ENCODE measurements at regions not wholly inside any gene's neighbourhood (a gene's known extent, or its start where the extent isn't known, plus 50 kb on each side); places are given as distances from the start of the nearest gene placed in this dataset.

DNA sequence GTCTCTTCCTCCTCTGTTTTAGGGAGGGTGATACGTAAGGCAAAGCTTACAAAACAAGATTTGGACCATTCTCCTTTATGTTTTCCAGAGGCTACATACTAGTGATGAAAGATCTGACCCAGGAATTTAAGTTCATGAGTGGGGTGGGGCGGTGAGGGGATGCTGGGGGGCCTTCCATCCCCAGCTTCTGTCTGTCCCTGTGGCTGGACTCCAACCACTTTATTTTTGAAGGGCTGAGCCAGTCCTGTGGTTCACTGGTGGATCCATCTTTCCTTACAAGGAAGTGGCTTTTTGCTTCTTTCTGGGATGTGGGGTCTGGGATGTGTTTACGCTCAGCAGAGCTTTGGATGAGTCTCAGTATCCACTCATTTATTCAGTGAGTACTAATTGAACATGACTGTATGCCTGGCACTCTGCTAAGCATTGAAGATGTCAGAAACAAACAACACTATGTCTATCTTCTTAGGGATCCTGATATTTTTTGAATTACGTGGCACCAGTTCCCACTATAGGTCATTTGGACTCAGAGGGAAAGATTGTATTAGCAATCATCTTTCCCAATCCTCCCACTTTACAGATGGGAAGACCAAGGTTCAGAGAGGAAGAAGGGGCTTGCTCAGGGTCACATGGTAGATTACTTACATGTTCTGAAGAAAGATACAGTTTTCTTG lies 291.8 kb upstream of the TBX3 start:
- no peak overlapping the region for H3K4me3 ChIP-seq (ENCODE audit: low read depth, low read length)
- DNase-seq (ENCODE audit: low read depth), result no peak

- no peak for DNase-seq (ENCODE audit: low read depth)
- no peak overlapping the region for H3K4me3 ChIP-seq (ENCODE audit: low read depth, low read length)
Observed at GRCh38 chr12:114974826-114975639, 291.1 kb upstream of the TBX3 start.

GRCh38 chr12:114974333-114974732 lies 290.4 kb upstream of the TBX3 start:
- H3K4me3 ChIP-seq (ENCODE audit: low read depth, low read length), result no peak overlapping the region
- no peak for DNase-seq (ENCODE audit: low read depth)

GRCh38 chr12:114968727-114969126 lies 284.8 kb upstream of the TBX3 start:
- no peak overlapping the region for H3K4me3 ChIP-seq (ENCODE audit: low read depth, low read length)
- DNase-seq (ENCODE audit: low read depth), result no peak

DNA sequence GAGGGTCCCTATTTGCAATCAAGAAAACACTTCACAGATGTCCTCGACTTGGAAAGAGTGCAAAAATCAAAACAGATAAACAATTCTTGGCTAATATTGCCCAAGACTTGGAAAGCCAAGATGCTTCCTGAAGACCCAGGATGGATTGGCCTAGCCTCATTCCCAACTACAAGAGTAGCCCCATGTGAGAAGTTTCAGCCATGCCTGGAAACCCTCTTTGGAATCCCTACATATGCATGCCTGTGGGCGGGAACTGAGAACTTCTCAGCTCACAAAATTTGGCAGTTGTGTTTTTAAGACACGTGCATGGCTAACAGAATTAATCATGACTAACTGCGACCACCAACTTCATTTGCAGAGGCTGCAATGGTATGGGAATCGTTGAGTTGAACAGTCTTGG lies 283.2 kb upstream of the TBX3 start:
- no peak for DNase-seq (ENCODE audit: low read depth)
- no peak overlapping the region for H3K4me3 ChIP-seq (ENCODE audit: low read depth, low read length)

GRCh38 chr12:114964841-114965240 lies 280.9 kb upstream of the TBX3 start:
- DNase-seq (ENCODE audit: low read depth), result no peak
- no peak overlapping the region for H3K4me3 ChIP-seq (ENCODE audit: low read depth, low read length)

DNA sequence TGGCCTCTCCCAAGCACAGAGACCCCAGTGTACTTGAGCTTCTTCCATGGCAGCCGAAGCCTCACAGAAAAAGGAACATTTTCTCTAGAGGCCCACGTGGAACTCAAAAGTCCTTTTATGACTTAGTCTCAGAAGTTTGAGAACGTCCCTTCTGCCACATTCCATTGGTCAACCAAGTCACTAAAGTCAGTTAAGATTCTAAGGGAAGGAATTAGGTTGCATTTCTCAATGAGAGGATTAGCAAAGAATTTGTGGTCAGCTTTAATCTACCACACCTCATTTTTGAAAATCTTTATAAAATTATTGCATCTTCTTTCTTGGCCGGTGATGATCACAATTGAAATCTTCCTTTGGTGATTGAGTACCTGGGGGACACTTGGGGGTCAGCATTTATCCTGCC lies 279.9 kb upstream of the TBX3 start:
- no peak overlapping the region for H3K4me3 ChIP-seq (ENCODE audit: low read depth, low read length)
- DNase-seq (ENCODE audit: low read depth), result no peak

- H3K4me3 ChIP-seq (ENCODE audit: low read depth, low read length), result no peak overlapping the region
- no peak for DNase-seq (ENCODE audit: low read depth)
Observed at GRCh38 chr12:114961491-114961890, 277.5 kb upstream of the TBX3 start.

- no peak for DNase-seq (ENCODE audit: low read depth)
- no peak overlapping the region for H3K4me3 ChIP-seq (ENCODE audit: low read depth, low read length)
Observed at GRCh38 chr12:114958538-114958937, 274.6 kb upstream of the TBX3 start.

- DNase-seq (ENCODE audit: low read depth), result no peak
- H3K4me3 ChIP-seq (ENCODE audit: low read depth, low read length), result no peak overlapping the region
Observed at GRCh38 chr12:114957225-114957624, 273.2 kb upstream of the TBX3 start.

DNA sequence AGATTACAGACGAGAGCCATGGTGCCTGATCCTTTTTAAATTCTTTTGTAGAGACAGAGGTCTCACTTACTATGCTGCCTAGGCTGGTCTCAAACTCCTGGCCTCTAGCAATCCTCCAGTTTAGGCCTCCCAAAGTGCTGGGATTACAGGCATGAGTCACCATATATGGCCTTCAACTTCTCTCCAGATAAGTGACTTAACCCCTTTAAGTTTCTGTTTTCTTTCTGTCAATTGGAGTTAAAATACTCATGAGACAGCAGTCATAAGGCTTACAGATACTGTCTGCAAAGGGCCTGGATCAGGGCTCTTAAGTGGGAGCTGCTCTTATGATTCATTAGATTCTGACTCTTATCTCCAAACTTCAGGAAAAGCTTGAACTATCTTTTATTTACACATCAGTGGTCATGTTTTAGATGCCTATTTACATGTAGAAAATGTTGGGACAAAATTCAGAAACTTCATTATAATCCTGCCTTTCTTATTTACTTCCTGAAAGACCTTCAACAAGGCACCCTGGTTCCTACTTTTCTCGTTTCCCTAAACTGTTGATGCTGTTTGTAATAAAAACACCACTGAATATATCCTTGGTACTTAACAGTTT lies 271.5 kb upstream of the TBX3 start:
- no peak overlapping the region for H3K4me3 ChIP-seq (ENCODE audit: low read depth, low read length)
- no peak for DNase-seq (ENCODE audit: low read depth)

- no peak overlapping the region for H3K4me3 ChIP-seq (ENCODE audit: low read depth, low read length)
- no peak for DNase-seq (ENCODE audit: low read depth)
Observed at GRCh38 chr12:114954511-114955055, 270.6 kb upstream of the TBX3 start.

GRCh38 chr12:114952573-114953271 lies 268.7 kb upstream of the TBX3 start:
- no peak overlapping the region for H3K4me3 ChIP-seq (ENCODE audit: low read depth, low read length)
- peak; percentile 34 for DNase-seq (ENCODE audit: low read depth)

DNA sequence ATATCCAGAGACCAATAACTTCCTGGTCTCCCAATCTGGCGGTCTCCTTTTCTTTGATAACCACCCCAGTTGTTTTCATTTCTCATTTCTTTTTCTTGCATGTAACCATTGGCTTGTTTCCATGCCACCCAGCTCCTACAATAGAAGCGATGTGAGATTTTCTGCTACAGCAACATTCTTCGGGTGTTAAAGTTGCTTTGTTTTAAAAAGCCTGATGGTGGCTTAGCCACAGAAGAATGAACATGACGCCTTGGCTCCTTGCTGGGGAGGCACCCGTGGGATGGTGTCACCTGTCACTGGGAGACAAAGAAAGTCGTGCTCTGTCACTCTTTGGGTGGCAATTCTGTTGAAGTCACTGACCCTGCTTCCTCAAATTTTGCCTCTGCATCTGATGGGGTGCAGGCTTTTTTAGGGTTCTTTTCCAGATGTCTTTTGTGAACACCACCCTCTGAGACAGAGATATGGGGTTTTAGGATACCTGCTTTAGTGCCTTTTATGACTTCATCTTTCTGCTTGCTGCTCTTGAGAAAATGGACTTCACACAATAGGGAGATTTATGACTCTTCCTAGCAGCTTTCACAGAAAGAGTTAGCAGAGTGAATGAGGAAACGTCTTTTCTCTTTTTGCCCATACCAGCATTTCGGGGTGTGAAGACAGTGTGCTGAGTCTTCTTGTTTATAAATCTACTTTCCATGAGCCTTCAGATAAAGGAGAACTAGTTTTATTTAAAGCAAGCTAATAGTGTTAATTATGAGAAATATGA lies 265.3 kb upstream of the TBX3 start:
- DNase-seq (ENCODE audit: low read depth), result no peak
- H3K4me3 ChIP-seq (ENCODE audit: low read depth, low read length), result no peak overlapping the region

- no peak overlapping the region for H3K4me3 ChIP-seq (ENCODE audit: low read depth, low read length)
- no peak for DNase-seq (ENCODE audit: low read depth)
Observed at GRCh38 chr12:114945351-114945750, 261.4 kb upstream of the TBX3 start.

DNA sequence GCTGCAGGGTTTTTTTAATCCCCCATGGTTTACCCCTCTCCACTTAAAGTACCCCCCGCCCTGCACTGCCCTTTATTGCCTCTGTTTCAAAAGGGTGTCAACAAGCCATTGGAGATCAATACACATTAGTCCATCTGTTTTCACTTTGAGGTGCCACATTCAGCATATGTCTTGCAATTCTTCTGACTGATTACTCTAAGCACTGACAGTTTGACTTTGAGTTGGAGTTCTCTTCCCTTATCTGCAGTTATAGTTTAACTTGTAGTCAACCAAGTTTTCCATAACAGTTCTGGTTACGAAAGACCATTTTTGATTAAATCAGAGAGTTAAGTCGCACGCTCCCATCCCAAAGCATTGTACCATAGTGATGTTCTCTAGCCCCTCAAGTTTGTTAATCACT lies 260.8 kb upstream of the TBX3 start:
- no peak for DNase-seq (ENCODE audit: low read depth)
- no peak overlapping the region for H3K4me3 ChIP-seq (ENCODE audit: low read depth, low read length)

GRCh38 chr12:114943601-114944000 lies 259.6 kb upstream of the TBX3 start:
- DNase-seq (ENCODE audit: low read depth), result no peak
- no peak overlapping the region for H3K4me3 ChIP-seq (ENCODE audit: low read depth, low read length)

DNA sequence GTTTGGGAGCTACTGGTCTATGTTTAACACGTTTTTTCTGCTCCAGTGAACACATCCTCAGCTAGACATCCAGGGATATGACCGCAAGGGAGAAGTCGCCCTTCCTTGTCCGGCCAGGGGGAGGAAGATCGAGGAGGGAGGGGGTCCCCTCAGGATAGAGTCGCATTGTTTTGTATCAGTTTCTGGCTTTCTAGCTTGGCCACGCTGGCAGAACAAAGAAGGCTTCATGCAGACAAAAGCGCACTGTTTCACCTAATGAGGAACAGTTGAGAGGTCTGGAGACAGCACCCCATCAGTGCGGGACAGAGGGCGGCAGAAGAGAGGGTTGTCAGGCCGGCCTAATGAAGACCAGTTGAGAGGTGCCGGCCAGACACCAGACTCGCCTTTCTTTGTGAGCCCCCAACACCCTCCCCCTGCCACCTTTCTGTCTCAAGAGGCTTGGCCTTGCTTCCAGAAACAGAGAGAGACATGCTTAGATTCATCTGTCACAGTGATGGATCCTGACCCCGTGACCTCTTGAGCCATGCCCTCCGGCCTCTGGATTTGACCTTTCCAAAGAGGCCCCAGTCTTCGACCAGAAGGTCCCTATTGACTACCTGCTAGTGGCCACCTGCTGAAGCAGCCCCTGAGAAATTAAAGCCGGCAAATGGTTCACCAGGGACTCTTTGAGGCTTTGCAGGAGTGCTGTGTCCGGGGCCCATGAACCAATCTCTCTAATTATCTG lies 254.7 kb upstream of the TBX3 start:
- no peak overlapping the region for H3K4me3 ChIP-seq (ENCODE audit: low read depth, low read length)
- no peak for DNase-seq (ENCODE audit: low read depth)

Measured in skeletal muscle cell (primary cell).